Gastroesophageal sphincter (tissue), 4 donors: ENCODE measurements at regions not wholly inside any gene's neighbourhood (a gene's known extent, or its start where the extent isn't known, plus 50 kb on each side); places are given as distances from the start of the nearest gene placed in this dataset.

Source experiments
- ATAC-seq: fragments of 150-250 bp; one replicate; pipeline ENCODE4 v1.9.1; 2016; ENCODE audit warnings: mild to moderate bottlenecking, moderate library complexity
- H3K27ac ChIP-seq, 4 donors: fragments of 200-600 bp; sonication (generic) in 3 of 4; 1 replicate in 3 of 4; 2 replicates in 1 of 4; pipeline ENCODE4 v1.5.1; 2016 to 2019
- H3K27me3 ChIP-seq: fragments of 200-600 bp; sonication (generic); one replicate; pipeline ENCODE4 v1.5.1; 2019
- H3K36me3 ChIP-seq, 2 donors: fragments of 200-600 bp; sonication (generic); one replicate each; pipeline ENCODE4 v1.5.1; 2019; ENCODE audit warnings: control low read depth in 1 of 2
- H3K4me1 ChIP-seq, 3 donors: fragments of 200-600 bp; sonication (generic); 1 replicate in 2 of 3; 2 replicates in 1 of 3; pipeline ENCODE4 v1.5.1; 2016 to 2019; ENCODE audit warnings: control low read depth in 2 of 3
- H3K4me3 ChIP-seq, 2 donors: fragments of 200-600 bp; sonication (generic); one replicate each; pipeline ENCODE4 v1.5.1; 2019; ENCODE audit warnings: mild to moderate bottlenecking in 1 of 2, moderate library complexity in 1 of 2
- H3K9me3 ChIP-seq, 3 donors: fragments of 200-600 bp; sonication (generic); one replicate each; pipeline ENCODE4 v1.5.1; 2017 to 2019; ENCODE audit warnings: control low read depth in 2 of 3
- EP300 ChIP-seq: sonication (generic); formaldehyde crosslinking; IDR thresholded peaks from one replicate; pipeline ENCODE4 v1.6.1; 2017; ENCODE audit warnings: antibody characterized with exemption, mild to moderate bottlenecking
- POLR2A ChIP-seq, 2 donors: fragments of 450-650 bp; IDR thresholded peaks; one replicate each; pipeline ENCODE4 v1.6.1; 2017; ENCODE audit warnings: antibody characterized with exemption in 2 of 2, mild to moderate bottlenecking in 2 of 2, moderate library complexity in 1 of 2
- POLR2AphosphoS5 ChIP-seq: sonication (generic); formaldehyde crosslinking; IDR thresholded peaks from one replicate; pipeline ENCODE4 v1.6.1; 2017; ENCODE audit warnings: antibody characterized with exemption
- WGBS, 2 donors: methylation state at CpG; one replicate each; pipeline ENCODE4 v1.1.5; 2018; ENCODE audit warnings: low coverage in 1 of 2; 5-methylcytosine and 5-hydroxymethylcytosine counted together
- TF ChIP-seq, protein P1 (sequence below), 4 experiments: fragments of 200-600 bp in 2 of 4; fragments of 450-650 bp in 2 of 4; sonication (generic) in 1 of 4; IDR thresholded peaks; one replicate each; pipeline ENCODE4 v1.5.1; 2017 to 2019; ENCODE audit warnings: antibody characterized with exemption in 4 of 4, mild to moderate bottlenecking in 2 of 4, moderate library complexity in 2 of 4

DNA sequence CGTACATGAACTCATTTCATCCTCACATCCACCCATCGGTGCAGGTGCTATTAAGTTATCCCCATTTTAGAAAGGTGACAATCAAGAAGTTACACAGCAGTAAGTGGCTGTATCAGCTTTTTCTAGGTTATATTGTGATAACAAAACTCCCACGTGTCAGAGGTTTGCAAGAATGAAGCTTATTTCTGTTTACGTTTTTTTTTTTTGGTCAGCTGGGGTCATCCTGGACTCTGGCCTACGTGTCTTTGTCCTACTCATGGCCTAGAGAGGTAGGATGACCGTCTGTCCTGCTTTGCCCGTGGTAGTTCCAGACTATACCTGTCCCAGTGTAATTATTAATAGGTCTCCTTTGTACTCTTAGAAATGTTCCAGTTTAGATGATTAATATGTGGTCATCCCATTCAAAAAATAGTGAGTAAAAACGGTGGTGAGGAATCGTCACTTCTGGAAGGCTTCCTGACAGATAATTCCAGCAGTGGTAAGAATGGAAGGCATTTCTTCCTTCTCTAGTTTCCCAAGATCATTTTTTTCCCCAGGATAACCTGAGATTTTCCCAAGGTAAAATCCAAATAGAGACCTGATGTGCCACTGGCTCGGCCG lies 64.2 kb upstream of the KIF26B start:
- H3K4me1 ChIP-seq: no peaks in the 10 kb centered on the region
- TF ChIP-seq, protein P1, sequence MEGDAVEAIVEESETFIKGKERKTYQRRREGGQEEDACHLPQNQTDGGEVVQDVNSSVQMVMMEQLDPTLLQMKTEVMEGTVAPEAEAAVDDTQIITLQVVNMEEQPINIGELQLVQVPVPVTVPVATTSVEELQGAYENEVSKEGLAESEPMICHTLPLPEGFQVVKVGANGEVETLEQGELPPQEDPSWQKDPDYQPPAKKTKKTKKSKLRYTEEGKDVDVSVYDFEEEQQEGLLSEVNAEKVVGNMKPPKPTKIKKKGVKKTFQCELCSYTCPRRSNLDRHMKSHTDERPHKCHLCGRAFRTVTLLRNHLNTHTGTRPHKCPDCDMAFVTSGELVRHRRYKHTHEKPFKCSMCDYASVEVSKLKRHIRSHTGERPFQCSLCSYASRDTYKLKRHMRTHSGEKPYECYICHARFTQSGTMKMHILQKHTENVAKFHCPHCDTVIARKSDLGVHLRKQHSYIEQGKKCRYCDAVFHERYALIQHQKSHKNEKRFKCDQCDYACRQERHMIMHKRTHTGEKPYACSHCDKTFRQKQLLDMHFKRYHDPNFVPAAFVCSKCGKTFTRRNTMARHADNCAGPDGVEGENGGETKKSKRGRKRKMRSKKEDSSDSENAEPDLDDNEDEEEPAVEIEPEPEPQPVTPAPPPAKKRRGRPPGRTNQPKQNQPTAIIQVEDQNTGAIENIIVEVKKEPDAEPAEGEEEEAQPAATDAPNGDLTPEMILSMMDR (IDR thresholded peaks at IDR 0.05): no peak
- TF ChIP-seq POLR2AphosphoS5: no peak
- no peak for TF ChIP-seq EP300
- TF ChIP-seq POLR2A (IDR thresholded peaks at IDR 0.05): no peak
- no peak overlapping the region for H3K27ac ChIP-seq
- no peaks in the 10 kb centered on the region for H3K27me3 ChIP-seq
- H3K9me3 ChIP-seq: no peaks in the 10 kb centered on the region
- H3K4me3 ChIP-seq: no peak overlapping the region
- 87 to 93% methylated on average over 10 of the region's 11 CpGs for WGBS, 2 donors
- peaks cover 0 to 20% of the 10 kb centered on the region in 2 donors for H3K36me3 ChIP-seq
- ATAC-seq: no peak

DNA sequence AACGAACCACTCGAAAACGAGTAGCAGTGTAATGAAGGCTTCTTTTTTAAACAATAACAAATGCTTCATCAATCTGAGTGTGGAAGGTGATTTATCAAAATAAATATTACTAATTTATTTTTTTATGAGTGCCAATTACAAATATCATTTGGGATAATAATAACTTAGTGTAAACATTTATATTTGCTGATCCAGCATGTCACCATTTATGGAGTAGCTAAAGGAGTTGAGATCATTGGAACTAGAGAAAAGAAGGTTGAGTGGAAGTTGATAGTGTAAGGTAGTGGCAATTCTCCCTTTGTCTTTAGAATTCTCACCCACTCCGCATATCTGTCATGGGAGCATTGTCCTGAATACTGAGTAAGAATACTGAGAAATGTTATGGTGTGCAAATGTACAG lies 67.1 kb upstream of the KIF26B start:
- H3K4me1 ChIP-seq: no peaks in the 10 kb centered on the region
- 83 to 94% methylated on average over 4 of the region's 4 CpGs for WGBS, 2 donors
- ATAC-seq: no peak
- no peaks in the 10 kb centered on the region for H3K9me3 ChIP-seq
- no peak overlapping the region for H3K27ac ChIP-seq
- H3K27me3 ChIP-seq: no peaks in the 10 kb centered on the region
- no peak overlapping the region for H3K4me3 ChIP-seq
- TF ChIP-seq EP300 (no peak), POLR2AphosphoS5 (no peak), POLR2A (IDR thresholded peaks at IDR 0.05) (no peak)
- TF ChIP-seq, protein P1 (IDR thresholded peaks at IDR 0.05): no peak
- peaks cover 0 to 24% of the 10 kb centered on the region in 2 donors for H3K36me3 ChIP-seq

DNA sequence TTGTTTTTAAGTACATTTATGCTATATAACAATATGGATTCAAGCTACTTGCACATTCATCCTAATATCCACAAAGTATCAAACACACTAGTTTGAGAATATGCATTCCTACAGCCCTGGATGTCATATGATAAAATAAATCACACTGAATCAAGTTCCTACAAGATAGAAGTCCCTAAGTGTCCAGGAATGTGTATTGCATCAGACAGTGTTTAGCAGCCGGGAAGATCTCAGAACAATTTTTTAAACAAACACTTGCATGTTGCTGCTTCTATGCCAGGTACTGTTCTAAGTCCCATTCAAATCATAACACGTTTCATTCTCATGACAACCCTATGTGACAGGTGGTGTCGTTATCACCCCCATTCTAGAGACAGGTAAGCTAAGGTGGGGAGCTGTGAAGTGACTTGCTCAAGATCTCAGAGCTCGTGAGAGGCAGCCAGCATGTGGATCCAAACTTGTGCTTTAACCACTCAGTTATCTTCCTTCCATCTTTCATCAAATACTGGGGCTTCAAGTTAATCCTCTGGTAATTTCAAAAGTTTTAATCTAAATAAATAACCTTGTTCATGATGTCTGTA lies 68.3 kb upstream of the KIF26B start:
- Histone ChIP-seq H3K27ac (no peak overlapping the region), H3K36me3 (peaks cover 0 to 20% of the 10 kb centered on the region in 2 donors), H3K27me3 (no peaks in the 10 kb centered on the region), H3K9me3 (no peaks in the 10 kb centered on the region), H3K4me3 (no peak overlapping the region), H3K4me1 (no peaks in the 10 kb centered on the region)
- TF ChIP-seq, protein P1 (IDR thresholded peaks at IDR 0.05): no peak
- TF ChIP-seq POLR2A (IDR thresholded peaks at IDR 0.05) (no peak), POLR2AphosphoS5 (no peak), EP300 (no peak)
- 43 to 73% methylated on average over 4 of the region's 4 CpGs for WGBS, 2 donors
- ATAC-seq: no peak

DNA sequence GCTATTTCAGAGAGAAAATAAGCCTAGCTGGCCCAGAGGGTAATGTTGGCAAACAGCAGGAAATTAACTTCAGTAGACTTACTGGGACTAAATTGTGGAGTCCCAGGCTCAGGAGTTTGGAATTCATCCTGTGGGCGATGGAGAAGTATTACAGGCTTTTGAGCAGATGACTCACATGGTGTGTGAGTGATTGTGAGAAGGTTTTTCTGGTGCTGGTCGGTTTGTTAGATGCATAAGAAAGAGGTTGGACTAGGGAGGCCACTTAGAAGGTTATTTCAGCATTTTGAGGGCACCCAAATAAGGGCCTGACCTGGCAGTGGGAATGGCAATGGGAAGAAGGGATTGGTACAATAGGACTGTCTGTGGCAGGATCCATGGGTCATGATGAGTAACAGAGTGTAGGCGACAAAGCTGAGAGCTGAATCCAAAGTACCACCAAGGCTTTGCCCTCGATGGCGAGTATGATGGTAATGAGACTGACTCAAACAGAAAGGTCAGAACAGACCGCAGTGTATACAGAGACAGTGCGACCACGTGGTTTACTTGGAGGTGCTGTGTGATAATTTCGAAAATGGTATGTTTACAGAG lies 69.2 kb upstream of the KIF26B start:
- TF ChIP-seq POLR2A (IDR thresholded peaks at IDR 0.05) (no peak), POLR2AphosphoS5 (no peak), EP300 (no peak)
- TF ChIP-seq, protein P1 (IDR thresholded peaks at IDR 0.05): no peak
- WGBS, 2 donors: 80 to 84% methylated on average over 9 of the region's 9 CpGs
- Histone ChIP-seq H3K4me3 (no peak overlapping the region), H3K36me3 (peaks cover 0 to 13% of the 10 kb centered on the region in 2 donors), H3K4me1 (no peaks in the 10 kb centered on the region), H3K27me3 (no peaks in the 10 kb centered on the region), H3K27ac (no peak overlapping the region), H3K9me3 (no peaks in the 10 kb centered on the region)
- ATAC-seq: no peak

DNA sequence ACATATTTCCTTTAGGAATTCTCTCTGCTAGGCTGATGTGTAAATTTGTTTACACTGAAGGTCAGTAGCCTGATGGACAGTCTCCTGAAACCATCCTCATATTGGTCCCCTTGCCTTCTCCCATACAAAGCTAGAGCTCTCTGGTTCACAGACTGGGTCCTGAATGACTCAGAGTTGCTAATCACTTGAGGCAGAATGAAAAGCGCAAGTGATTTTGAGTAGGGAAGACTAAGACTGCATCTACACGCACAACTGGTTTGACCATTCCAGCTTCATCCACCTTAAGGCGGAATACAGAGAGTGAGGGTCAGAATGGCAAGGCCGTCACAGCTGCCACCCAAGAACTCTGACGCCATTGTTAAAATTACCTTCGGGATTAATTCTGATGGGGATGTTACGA lies 70.2 kb upstream of the KIF26B start:
- TF ChIP-seq POLR2A (IDR thresholded peaks at IDR 0.05) (no peak), POLR2AphosphoS5 (no peak), EP300 (no peak)
- TF ChIP-seq, protein P1 (IDR thresholded peaks at IDR 0.05): no peak
- Histone ChIP-seq H3K27me3 (no peaks in the 10 kb centered on the region), H3K4me1 (no peaks in the 10 kb centered on the region), H3K27ac (no peak overlapping the region), H3K4me3 (no peak overlapping the region), H3K36me3 (peaks cover 0 to 10% of the 10 kb centered on the region in 2 donors), H3K9me3 (no peaks in the 10 kb centered on the region)
- ATAC-seq: no peak
- WGBS, 2 donors: 88 to 100% methylated on average over 2 to 7 of the region's 7 CpGs
